HUDEP-2 (cell line): ENCODE measurements at regions not wholly inside any gene's neighbourhood (a gene's known extent, or its start where the extent isn't known, plus 50 kb on each side); places are given as distances from the start of the nearest gene placed in this dataset.

Source experiments
- DNase-seq, 76 experiments: peaks; one replicate each; lab custom pipeline; 2025; ENCODE audit not compliant: unreplicated experiment in 76 of 76; lab: John Stamatoyannopoulos, UW

DNA sequence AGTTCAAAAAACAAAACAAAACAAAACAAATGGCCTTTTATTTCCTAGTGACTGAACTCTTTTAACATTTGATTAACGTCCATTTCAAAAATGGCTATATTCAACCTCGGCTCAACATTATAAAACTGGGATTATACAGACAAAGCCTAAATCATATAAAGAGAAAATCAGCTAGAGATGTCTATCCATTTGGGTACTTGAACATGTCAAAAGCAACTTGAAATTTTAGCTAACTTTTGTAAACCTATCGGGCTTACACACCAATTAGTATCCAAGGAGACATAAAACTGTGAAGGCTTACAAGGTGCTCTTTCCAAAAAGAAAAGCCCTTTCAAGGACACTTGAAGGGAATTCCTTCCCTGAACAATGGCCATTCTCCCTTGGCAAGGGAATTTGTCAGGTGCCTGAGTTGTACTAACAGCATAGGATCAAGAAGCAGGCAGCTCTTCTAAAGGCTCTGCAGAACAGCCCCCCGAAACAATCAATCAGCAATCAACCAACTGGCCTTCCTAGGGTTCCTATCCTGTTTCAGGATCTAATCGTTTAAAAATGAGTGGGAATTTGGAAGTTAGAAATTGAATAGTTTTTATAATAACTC, 633.7 kb upstream of the HTR2C start:
- DNase-seq, result no peak

DNA sequence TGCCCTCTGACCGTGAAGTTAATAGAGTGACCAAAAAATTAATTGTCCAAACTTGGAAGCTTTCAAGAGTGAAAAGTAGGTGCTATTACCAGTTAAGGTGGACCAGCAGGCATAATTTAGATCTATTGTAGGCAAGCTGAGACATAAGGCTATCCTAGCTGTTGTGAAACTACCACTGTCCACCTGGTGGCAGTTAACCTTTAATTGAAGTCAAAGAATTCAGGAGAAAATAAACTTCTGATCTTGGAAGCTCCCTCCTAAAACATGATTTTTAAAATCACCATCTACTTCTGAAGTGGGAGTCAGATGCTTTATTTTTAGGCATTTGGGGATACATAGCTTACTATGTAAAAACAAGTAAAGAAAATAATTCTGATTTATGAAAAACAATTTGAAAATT, 636.3 kb upstream of the HTR2C start:
- DNase-seq, result peak in 2 of 76 experiments; percentile 0 to 2

DNA sequence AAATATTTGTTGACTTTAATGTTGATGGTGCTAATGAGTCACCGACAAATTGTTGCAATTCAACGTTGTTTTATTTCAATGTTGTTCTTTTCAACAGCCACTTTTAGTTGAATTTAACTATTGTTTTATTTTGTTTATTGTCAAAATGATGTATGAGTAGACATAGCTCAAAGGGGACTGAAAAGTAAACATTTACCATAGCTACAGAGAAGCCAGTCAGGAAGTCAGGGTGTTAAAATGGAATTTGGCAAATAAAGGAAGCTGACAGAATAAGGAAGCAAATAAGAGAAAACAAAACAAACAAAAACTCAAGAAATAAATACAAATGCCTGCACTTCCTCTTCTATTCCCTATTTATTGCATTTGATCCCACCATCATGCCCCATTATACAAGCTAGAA, 648.4 kb upstream of the HTR2C start:
- no peak for DNase-seq

DNA sequence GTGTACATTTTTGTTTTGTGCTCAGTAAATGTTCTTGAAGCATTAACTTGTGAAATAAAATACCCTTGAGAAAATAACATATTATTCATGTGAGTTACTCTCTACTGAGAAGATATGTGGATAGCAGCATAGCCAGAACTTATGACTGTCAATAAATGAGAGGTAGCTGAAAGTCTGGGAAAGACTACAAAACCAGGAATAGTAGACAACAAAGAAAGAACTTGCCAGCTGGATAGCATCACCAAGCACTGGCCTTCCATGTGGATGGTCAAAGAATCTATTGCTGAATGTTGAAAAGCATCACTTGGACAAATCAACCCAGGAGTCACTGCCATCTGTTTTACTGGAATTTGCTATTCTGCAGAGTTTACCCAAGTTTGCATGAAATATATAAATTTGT, 650.0 kb upstream of the HTR2C start:
- DNase-seq, result no peak

DNA sequence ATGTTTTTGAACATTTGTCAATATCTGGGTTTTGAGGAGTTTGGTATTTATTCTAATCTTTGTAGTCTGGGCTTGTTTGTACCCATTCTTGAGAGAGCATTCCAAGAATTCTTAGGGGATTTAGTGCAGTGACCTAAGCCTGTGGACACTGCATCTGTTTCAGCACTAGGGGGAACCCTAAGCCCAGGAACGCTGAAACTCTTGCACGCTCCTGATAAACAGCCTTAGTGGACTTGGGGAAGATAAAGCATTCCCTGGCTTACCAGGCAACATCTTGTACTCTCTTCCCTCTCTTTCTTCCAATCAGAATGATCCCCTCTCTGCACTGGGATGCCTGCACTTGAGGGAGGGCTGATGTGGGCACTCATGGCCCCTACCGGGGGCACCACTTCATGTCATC, 654.9 kb upstream of the HTR2C start:
- DNase-seq, result peak in 48 of 76 experiments; percentile 0 to 53 (median 8)

DNA sequence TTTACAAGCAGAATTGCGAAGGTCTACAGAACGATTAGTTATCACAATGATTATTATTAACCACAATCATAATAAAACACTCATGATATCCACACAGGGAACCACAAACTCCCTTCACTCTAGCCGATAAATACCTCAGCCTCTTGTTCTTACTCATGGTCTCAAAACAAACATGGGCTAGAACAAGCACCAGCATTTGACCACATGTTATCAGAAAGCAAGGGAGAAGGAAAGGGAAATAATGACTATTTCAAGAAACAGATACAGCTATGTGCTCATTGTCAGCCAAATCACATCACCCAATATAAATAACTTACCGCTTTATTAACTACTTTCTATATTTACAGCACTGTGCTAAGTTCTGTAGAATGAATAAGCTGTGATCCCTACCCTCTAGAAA, 663.2 kb upstream of the HTR2C start:
- DNase-seq, result no peak

DNA sequence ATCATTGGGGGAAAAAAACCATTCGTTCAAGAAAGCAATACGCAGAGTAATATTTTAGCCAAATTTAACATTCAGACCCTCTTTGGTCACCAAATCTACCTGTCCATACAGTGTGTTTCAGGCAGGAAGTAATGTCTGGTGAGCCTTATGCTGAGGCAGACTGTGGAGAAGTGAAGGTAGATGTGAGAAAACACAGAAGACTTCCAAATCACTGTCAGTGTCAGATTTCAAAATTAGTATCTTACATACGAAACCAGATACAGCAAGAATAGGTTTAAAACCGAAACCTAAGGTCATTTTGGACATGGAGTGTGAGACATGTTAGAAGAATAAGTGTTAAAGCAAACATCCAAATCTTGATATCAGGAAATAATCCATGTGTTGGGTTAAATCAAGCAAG, 664.5 kb upstream of the HTR2C start:
- no peak for DNase-seq

DNA sequence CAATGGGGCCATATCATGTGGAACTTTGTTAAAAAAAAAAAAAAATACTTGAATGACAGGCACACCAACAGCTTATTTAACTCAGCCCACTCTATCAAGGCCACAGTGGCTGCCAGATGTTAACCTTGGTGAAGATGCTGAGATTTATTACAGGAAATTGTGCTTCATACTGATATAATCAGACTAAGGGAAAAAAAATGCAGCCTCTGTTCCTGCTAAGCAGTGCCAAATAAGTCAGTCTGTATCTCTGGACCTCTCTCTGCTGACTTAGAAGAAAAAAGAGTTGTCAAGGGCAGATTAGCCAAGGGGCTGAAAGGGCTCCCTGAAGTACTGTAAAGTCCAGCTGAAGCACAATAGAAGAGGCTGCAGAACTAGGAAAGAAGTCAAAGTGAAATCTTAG, 677.7 kb upstream of the HTR2C start:
- DNase-seq, result peak in 2 of 76 experiments; percentile 0 to 1

DNA sequence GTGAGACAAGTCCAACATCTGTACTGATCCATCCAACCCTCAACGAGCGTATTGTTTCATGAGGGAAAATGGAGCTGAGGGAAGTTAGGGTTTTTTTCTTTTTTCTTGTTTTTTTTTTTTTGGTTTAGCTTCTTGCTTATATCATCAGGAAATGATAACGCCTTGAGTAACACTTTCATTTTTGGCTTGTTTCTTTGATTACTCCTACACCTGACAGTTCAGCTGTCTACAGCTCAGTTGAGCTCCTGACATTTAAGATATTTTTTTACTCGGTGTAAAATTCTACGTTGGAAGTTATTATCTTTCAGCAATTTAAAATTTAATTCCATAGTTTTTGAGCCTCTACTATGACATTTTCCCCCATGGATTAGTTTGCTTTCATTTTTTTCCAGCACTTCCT, 691.0 kb upstream of the HTR2C start:
- DNase-seq, result no peak

DNA sequence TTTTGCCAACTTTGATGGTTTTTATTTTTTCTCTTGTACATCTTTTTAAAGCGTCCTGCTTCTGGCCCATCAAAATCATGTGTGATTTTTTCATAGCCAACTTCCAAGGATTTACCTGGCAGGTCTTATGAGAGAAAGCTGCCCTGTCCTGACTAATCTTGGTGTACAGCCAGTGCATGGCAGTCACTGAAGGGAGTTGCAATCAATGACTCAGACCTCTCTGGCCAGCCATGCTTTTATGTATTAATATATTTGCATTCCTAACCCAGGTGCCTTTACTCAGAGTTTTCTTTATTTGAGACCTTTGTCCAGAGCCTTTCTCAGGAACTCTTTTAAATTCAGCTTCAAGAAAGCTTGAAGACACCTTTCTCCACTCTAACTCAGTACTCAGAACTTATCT, 691.5 kb upstream of the HTR2C start:
- DNase-seq, result peak in 1 of 76 experiments; percentile 1

DNA sequence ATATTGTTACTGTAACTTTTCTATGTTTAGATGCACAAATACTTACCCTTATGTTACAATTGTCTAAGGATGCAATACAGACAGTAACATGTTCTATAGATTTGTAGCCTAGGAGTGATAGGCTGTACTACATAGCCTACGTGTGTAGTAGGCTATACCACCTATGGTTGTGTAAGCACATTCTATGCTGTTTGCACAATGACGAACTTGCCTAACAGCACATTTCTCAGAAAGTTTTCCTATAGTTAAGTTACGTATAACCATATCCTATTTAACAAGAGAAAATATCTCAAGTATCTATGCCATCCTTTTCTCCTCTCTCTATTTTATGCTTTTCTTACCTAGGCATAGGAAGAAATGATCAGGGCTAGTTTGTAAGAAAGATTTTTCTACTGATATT, 710.8 kb upstream of the HTR2C start:
- no peak for DNase-seq

DNA sequence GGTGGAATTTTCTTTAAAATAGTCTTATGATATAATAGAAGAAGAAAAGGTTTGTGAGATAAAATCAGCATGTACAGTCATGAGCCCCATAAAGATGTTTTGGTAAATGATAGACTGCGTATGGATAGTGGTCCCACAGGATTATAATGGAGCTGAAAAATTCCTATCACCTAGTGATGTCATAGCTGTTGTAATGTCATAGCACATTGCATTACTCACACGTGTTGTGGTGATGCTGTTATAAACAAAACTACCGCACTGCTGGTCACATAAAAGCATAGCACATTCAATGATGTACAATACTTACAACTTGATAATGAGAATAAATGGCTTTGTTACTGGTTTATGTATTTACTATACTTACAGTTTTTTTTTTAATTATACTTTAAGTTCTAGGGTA, 715.2 kb upstream of the HTR2C start:
- peak in 1 of 76 experiments; percentile 0 for DNase-seq

DNA sequence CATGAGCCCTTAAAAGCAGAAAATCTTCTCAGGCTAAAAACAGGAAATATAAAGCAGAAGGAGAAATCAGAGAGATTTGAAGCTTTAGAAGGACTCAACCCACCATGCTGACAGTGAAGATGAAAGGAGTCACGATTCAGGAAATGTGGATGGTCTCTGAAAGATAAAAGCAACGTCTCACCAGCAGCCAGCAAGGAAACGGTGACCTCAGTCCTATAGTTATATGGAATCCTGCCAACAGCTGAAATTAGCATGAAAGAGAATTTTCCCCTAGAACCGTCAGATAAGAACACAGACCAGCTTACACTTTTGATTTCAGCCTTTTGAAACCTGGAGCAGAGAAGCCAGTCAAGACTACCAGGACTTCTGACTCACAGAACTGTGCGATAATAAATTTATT, 715.7 kb upstream of the HTR2C start:
- DNase-seq, result peak in 50 of 76 experiments; percentile 0 to 75 (median 28)

DNA sequence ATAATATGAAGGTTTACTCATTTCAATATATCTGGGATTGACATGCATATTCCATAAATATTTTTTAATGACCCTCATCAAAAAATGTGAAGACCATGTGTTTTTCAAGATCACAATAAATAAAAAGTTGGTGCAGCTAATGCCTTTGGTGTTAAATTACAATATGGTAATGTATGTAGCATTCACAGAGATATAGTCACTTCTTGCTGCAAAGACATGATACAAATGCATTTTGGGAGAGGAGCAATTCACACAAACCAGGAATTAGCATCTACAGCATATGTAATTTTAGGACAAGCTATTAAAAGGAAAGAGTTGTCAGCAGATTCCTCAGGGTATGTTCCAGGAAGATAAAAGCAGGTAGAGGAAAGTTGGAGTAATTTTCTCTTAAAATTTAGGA, 734.5 kb upstream of the HTR2C start:
- DNase-seq, result no peak

DNA sequence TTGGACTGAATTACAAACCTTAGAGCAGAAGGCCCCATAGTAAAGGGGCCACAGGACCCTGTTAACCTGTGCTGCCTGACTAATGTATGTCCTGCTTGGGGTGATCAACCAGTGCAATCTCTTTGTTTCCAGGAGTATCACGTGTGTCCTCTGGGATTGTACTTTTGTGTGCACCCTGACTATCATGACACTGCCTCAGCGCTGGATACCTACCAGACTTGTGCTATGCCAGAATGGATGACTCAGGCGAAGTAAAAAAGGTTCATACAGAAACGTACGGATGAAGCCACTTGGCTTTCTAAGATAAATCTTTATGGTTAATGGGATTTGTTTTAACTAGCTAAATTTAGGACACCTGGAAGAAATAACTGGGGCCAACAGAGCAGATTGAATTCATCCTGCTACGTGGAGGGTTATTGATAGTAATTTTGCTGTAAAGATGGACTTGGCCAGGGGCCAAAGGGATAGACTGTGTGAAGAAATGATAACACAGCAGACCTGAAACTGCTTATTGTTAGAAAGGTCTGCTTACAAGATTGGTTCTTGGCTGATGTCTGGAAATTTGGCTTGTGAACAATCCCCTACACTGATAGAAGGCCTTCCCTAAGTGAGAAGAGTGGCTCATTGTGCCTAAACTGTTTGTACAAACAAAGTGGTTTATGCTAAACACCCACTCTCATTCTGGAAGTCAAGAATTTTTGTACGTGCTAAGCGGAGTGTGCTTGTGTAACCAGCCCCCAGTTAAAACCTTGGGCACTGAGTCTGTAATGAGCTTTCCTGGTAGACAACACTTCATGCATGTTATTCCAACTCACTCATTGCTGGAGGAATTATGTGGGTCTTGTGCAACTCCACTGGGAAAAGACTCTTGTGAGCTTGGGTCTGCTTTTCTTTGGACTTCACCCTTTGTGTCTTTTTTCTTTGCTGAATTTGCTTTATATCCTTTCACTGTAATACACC, 750.5 kb upstream of the HTR2C start:
- DNase-seq, result peak in 13 of 76 experiments; percentile 0 to 36 (median 2)

DNA sequence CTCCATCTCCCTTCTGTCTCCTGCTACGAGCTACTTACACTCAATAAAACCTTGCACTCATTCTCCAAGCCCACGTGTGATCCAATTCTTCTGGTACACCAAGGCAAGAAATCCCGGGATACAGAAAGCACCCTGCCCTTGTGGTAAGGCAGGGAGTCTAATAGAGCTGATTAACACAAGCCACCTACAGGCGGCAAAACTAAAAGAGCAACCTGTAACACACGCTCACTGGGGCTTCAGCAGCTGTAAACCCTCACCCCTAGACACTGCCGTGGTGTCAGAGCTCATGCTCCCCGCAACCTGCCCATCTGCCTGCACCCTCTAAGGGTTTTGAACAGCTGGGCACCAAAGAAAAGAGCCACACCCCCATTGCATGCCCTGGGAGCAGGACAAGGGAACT, 755.4 kb upstream of the HTR2C start:
- DNase-seq, result no peak

DNA sequence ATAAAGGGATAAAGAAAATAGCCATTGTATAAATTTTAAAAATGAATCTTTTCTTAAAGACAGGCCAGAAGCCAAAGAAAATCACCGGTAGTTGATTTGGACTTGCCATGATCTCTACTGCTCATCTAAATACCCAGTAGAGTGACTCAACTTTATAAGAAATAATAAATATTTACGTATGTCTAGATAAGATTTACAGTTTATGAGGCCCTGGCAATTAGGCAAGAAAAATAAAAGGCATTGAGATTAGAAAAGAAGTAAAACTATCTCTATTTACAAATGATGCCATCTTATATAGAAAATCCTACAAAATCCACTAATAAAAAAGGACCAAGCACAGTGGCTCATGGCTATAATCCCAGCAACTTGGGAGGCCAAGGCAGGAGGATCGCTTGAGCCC, 765.5 kb upstream of the HTR2C start:
- no peak for DNase-seq

DNA sequence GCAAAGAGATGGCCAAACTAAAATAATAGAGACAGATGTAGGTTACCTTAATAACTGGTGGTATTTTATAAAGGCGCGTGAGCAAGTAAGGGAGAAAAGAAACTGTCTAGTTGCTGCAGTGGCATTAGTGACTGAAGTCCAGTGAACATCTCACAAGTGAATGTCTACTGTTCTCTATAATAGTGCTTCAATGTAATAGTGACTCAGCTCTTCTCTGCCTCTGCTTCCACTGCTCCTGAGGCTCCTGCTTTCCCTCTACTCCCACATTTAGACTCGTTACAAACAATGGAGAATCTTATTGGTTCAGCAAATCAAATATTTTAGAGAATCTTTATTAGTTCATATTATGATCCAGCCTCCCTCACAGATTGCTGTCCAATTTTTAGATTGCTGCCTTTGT, 779.1 kb upstream of the HTR2C start:
- DNase-seq, result no peak

DNA sequence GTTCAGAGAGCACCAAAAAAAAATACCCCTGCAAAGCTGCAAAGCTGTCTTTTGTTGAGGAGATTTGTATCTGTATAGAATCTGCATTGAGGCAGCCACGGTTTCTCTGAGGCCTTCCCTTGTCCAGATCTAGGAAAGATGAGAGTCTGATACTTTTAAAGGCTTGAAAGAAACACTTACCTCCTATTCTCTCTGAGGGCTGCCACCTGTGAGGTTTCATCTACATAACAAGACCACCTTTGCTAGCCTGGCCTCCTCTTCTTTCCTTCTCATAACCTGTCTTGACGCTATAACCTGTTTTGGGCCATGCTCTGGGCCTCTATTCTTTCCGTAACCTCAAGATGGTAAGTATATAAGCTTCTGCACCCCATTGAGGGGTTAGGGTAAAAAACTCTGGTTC, 779.6 kb upstream of the HTR2C start:
- DNase-seq, result no peak

DNA sequence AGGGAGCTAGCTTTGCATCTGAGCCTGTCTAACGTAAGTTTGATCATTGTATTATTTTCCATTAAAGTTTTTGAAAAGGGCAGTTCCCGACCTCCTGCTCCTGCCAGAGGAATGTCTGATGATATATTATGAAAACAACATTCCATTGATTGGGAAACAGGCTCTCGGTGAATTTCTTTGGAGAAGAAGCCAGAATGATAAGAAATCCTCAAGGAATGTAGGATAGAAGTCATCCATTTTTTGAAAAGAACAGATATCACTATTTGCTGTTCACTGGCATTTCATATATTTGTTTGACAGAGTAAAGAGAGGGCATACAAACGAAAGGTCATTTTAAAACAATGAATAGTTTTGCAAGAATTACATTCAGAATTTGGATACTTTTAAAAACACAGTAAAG, 781.0 kb upstream of the HTR2C start:
- DNase-seq, result no peak

DNA sequence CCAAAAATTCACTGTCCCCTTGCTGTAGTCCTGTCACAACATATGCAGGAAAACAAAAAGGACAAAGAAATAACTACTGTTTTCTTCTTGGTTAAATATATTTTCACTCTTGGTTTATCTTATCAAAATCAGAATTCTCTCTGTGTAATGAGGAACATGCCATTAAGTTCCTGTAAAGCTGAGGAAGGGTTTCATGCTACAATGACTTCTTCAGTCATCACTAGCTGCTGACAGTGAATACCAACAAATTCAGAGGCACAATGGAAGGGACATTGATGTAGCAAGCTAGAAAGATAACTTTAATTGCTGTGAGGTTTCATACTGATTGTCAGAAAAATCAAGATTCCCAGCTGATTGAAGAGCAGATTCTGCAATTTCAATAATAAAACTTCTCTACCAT, 782.9 kb upstream of the HTR2C start:
- no peak for DNase-seq

DNA sequence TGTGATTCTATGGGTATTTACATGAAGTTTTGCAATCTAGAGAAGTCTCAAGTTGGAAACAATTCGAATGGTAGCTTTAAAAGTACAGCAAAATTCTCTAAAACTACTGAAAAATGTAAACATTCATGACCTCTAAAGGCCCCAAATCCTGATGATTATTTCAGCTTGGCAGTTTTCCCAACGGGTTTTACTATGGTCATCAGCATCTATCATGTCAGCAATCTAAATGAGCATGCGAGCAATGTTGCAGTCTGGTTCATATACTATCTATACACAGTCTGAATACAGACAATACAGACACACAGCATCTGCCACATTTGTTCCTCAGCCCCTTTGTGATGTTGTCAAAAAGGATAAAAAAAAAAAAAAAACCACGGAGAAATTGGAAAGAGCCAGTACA, 790.3 kb upstream of the HTR2C start:
- DNase-seq, result no peak
